DOHH2 (cell line): ENCODE measurements at regions not wholly inside any gene's neighbourhood (a gene's known extent, or its start where the extent isn't known, plus 50 kb on each side); places are given as distances from the start of the nearest gene placed in this dataset.

Experiments used
- EZH2phosphoT487 ChIP-seq: fragments of 200-600 bp; sonication (generic); IDR thresholded peaks from 2 replicates; pipeline ENCODE4 v1.6.1; 2017; ENCODE audit warnings: borderline replicate concordance, mild to moderate bottlenecking, antibody characterized with exemption, low read length, moderate library complexity, mixed read lengths
- TF ChIP-seq, protein P1 (sequence below): fragments of 200-600 bp; sonication (generic); IDR thresholded peaks from one replicate; pipeline ENCODE4 v1.5.1; 2014; ENCODE audit warnings: antibody characterized with exemption, mild to moderate bottlenecking, low read depth, low read length; ENCODE audit not compliant: poor library complexity, severe bottlenecking

DNA sequence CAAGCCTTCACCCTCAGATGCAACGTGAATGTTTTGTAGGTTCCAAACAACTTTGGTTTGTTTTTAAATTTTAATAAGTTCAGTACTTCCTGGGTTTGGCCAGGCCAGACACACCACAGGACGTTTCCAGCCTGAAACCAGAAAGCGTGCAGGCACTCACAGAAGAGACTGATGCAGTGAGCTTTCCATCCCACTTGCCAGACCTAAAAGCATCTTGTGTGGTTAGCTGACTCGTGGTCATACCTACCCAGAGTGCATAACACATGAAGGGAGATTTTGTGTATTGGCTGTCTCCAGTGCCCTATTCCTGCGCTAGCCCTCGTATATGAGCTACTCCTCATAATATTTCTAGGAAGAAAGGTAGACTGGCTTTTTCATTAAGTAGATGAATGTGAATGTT lies 297.3 kb upstream of the FAR2 start:
- no peak for TF ChIP-seq EZH2phosphoT487
- TF ChIP-seq, protein P1, sequence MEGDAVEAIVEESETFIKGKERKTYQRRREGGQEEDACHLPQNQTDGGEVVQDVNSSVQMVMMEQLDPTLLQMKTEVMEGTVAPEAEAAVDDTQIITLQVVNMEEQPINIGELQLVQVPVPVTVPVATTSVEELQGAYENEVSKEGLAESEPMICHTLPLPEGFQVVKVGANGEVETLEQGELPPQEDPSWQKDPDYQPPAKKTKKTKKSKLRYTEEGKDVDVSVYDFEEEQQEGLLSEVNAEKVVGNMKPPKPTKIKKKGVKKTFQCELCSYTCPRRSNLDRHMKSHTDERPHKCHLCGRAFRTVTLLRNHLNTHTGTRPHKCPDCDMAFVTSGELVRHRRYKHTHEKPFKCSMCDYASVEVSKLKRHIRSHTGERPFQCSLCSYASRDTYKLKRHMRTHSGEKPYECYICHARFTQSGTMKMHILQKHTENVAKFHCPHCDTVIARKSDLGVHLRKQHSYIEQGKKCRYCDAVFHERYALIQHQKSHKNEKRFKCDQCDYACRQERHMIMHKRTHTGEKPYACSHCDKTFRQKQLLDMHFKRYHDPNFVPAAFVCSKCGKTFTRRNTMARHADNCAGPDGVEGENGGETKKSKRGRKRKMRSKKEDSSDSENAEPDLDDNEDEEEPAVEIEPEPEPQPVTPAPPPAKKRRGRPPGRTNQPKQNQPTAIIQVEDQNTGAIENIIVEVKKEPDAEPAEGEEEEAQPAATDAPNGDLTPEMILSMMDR, result no peak
